Epithelial cell of proximal tubule (primary cell): ENCODE measurements at regions not wholly inside any gene's neighbourhood (a gene's known extent, or its start where the extent isn't known, plus 50 kb on each side); places are given as distances from the start of the nearest gene placed in this dataset.

Experiments used
- DNase-seq: peaks from one replicate; pipeline ENCODE4 v3.0.0-alpha.2; 2011; ENCODE audit warnings: low read depth
- H3K4me3 ChIP-seq: 2 replicates; pipeline ENCODE4 v1.5.1; 2011; ENCODE audit warnings: low read depth, mild to moderate bottlenecking, low read length
- TF ChIP-seq, protein P1 (sequence below): conservative IDR thresholded peaks from 2 replicates; pipeline ENCODE4 v1.5.1; 2012; ENCODE audit warnings: low read depth, mild to moderate bottlenecking, low read length

DNA sequence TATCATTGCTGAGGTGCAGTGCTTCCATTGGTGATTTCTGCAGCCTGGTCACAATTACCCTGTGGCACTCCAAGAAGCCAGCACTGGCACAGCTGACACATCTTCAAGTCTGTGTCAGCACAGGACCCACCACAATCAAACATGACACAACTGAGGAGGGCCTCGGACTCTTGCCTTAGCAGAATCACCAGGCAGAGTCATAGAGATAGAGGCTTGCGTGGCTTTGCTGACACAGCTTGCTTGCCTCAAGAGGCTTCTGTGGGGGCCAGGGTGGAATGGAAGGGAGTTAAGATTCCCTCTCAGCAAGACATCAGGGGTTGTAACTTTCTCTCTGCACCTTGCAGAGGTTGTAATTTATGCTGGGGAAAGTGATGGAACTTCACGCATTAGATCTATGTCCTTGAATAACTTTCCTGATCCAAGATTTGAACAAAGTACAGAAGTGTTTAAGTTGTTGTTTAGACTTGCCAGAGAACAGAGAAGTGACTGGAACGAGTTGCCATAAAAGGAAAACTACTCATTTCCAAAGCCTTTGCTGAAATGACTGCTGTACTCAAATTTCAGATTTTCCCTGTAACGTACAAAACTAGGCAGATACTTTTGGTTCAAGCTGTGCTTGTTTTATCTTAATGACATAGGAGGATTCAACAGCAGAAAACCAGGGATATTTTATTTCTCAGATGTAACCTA, 170.7 kb downstream of the DIPK2A start:
- TF ChIP-seq, protein P1, sequence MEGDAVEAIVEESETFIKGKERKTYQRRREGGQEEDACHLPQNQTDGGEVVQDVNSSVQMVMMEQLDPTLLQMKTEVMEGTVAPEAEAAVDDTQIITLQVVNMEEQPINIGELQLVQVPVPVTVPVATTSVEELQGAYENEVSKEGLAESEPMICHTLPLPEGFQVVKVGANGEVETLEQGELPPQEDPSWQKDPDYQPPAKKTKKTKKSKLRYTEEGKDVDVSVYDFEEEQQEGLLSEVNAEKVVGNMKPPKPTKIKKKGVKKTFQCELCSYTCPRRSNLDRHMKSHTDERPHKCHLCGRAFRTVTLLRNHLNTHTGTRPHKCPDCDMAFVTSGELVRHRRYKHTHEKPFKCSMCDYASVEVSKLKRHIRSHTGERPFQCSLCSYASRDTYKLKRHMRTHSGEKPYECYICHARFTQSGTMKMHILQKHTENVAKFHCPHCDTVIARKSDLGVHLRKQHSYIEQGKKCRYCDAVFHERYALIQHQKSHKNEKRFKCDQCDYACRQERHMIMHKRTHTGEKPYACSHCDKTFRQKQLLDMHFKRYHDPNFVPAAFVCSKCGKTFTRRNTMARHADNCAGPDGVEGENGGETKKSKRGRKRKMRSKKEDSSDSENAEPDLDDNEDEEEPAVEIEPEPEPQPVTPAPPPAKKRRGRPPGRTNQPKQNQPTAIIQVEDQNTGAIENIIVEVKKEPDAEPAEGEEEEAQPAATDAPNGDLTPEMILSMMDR, result no peak
- DNase-seq, result no peak
- no peak overlapping the region for H3K4me3 ChIP-seq

GRCh38 chr3:144148356-144148755, 176.7 kb downstream of the DIPK2A start:
- no peak overlapping the region for H3K4me3 ChIP-seq
- TF ChIP-seq, protein P1, result no peak
- DNase-seq, result no peak

- H3K4me3 ChIP-seq, result no peak overlapping the region
- TF ChIP-seq, protein P1, result no peak
- DNase-seq, result no peak
These were observed 180.4 kb downstream of the DIPK2A start for GRCh38 chr3:144151983-144152382.

DNA sequence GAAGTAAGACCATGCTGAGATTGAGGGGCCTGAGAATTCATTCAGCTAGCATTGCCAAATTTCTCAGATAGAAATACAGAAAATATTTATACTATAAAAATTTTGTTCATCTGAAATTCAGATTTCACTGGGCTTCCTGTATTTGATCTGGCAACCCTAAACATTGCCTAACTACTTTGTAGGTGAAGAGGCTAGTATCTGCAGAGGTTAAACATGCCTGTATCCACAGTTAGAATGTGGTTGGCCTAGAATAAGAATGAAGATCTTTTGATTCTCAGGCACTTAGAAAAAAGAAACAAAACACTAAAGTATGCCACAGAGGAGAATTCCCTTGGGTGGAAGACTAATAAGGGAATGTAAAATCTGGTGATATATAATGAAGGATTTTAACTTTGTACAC, 189.0 kb downstream of the DIPK2A start:
- TF ChIP-seq, protein P1, result no peak
- no peak overlapping the region for H3K4me3 ChIP-seq

GRCh38 chr3:144162042-144162441, 190.4 kb downstream of the DIPK2A start:
- TF ChIP-seq, protein P1, result no peak
- no peak overlapping the region for H3K4me3 ChIP-seq
- no peak for DNase-seq

More for the DNA sequence above, 189.0 kb downstream of the DIPK2A start:
- no peak for DNase-seq

- TF ChIP-seq, protein P1, result no peak
- no peak for DNase-seq
- no peak overlapping the region for H3K4me3 ChIP-seq
These were observed 192.7 kb downstream of the DIPK2A start for GRCh38 chr3:144164352-144164751.

- no peak overlapping the region for H3K4me3 ChIP-seq
- TF ChIP-seq, protein P1, result no peak
- no peak for DNase-seq
These were observed 193.9 kb downstream of the DIPK2A start for GRCh38 chr3:144165482-144165881.
